ENCODE measurements at regions not wholly inside any gene's neighbourhood (a gene's known extent, or its start where the extent isn't known, plus 50 kb on each side); places are given as distances from the start of the nearest gene placed in this dataset.
"Not testable (repeated sequence)": the region's sequence is repeated elsewhere in the genome, so short reads cannot be mapped to it uniquely, and the experiment has no call there.

DNA sequence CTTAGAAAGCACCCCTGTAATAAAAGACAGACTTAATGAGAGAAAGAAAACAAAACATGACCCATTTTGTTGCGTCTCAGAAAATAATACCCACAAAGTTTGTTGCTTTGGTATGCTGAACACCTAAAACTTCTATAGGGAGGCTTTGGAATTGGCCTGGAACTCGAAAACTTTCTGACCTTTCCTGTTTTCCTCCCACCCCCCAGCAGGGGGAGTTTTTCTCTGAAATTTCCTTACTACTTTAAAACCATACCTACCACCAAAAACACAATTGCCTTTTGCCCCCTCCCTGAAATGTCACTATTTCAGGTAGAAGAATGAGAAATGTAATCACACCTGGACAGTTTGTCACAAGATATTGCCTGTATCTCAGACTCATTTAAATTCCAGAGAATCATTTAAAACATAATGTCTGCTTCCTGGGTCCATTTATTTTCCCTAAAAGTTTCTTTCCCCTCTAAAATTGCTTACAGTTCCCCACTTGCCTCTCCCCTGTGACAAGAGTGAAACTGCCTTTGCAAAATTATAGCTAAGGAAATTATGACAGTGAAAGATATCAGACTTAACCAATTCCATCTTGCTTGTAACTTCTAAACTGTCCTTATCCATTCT lies 2700.2 kb downstream of the PCDH9 start:
- H3K4me1 ChIP-seq (ENCODE audit: insufficient read depth), result no peaks in the 10 kb centered on the region
- DNase-seq (ENCODE audit: extremely low spot score), result no peak
- 83% methylated on average over 2 of the region's 2 CpGs for WGBS
- no peak overlapping the region for H3K4me3 ChIP-seq (ENCODE audit: low read depth, low read length)
- H3K36me3 ChIP-seq (ENCODE audit: insufficient read depth), result no peaks in the 10 kb centered on the region
- no peak overlapping the region for H3K27ac ChIP-seq (ENCODE audit: low read depth)

DNA sequence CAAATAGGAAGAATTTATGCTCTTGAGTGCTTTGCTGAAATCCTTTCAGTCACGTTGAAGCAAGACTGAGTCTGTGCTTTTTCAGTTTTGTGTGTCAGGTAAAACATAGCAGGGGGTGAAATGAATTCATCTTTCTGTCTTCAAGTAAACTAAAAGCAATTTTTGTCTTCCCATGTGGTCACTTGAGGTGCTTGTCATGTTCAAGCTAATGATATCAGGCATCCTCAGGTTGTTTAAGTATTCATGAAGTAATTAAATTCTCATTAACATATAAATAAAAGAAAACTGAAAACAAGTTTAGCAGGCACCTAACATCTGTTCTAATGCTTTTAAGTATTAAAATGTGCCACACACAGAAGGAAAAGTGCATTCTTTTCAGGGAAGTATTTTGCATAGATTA lies 2701.3 kb downstream of the PCDH9 start:
- no peak overlapping the region for H3K27ac ChIP-seq (ENCODE audit: low read depth)
- no peak overlapping the region for H3K4me3 ChIP-seq (ENCODE audit: low read depth, low read length)
- no peaks in the 10 kb centered on the region for H3K36me3 ChIP-seq (ENCODE audit: insufficient read depth)
- H3K4me1 ChIP-seq (ENCODE audit: insufficient read depth), result no peaks in the 10 kb centered on the region
- DNase-seq (ENCODE audit: extremely low spot score), result no peak
- 44% methylated on average over 1 of the region's 1 CpG for WGBS

DNA sequence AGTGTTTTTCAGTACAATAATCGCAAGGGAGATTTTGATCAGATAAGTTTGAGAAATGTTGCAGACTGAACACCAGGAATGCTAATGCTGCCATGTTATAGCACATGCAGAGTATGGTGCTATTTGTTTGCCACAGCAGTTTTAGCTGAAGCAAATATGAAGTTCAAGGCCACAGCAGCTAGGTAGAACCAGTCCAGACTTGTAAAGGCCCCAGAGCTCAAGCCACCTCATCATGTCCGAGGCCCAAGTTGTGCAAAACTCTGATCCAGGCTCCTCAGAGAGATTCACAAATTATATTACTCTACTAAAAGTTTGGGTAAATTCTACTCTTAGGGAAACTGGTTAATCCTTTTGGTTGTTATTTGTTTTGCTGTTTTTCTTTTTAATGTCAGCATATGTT lies 2702.6 kb downstream of the PCDH9 start:
- Histone ChIP-seq H3K27ac (ENCODE audit: low read depth) (no peak overlapping the region), H3K4me1 (ENCODE audit: insufficient read depth) (no peaks in the 10 kb centered on the region), H3K4me3 (ENCODE audit: low read depth, low read length) (no peak overlapping the region), H3K36me3 (ENCODE audit: insufficient read depth) (no peaks in the 10 kb centered on the region)
- no peak for DNase-seq (ENCODE audit: extremely low spot score)
- WGBS, result 85% methylated on average over 2 of the region's 2 CpGs

DNA sequence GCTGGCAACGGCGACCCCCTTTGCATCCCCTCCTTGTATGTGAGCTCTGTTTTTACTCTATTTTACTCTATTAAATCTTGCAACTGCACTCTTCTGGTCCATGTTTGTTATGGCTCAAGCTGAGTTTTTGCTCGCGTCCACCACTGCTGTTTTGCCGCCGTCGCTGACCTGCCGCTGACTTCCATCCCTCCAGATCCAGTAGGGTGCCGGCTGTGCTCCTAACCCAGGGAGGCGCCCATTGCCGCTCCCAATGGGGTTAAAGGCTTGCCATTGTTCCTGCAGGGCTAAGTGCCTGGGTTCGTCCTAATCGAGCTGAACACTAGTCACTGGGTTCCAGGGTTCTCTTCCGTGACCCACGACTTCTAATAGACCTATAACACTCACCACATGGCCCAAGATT lies 2704.4 kb downstream of the PCDH9 start:
- WGBS, result 96% methylated on average over 15 of the region's 15 CpGs
- no peaks in the 10 kb centered on the region for H3K4me1 ChIP-seq (ENCODE audit: insufficient read depth)
- no peak overlapping the region for H3K27ac ChIP-seq (ENCODE audit: low read depth)
- no peak overlapping the region for H3K4me3 ChIP-seq (ENCODE audit: low read depth, low read length)
- no peaks in the 10 kb centered on the region for H3K36me3 ChIP-seq (ENCODE audit: insufficient read depth)
- DNase-seq (ENCODE audit: extremely low spot score), result no peak

DNA sequence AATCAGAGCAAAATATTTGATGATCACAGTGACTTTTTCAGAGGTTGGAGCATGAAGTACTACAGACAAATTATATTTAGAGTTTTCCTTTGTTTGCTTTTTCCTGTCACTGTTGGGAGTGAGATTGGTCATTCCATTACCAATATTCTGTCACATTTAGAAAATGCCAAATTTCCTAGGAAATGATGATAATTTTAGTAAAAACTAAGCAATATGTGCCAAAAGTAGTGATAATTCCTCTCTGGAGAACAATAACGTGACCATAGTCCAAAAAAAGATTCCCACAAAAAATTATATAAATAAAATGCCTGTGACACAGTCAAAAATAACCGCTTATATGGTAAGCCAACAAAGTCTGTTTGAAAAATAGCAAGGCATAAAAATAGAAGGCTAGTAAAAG lies 2719.4 kb downstream of the PCDH9 start:
- 56% methylated on average over 2 of the region's 2 CpGs for WGBS
- no peaks in the 10 kb centered on the region for H3K36me3 ChIP-seq (ENCODE audit: insufficient read depth)
- no peak overlapping the region for H3K27ac ChIP-seq (ENCODE audit: low read depth)
- no peak overlapping the region for H3K4me3 ChIP-seq (ENCODE audit: low read depth, low read length)
- DNase-seq (ENCODE audit: extremely low spot score), result no peak
- H3K4me1 ChIP-seq (ENCODE audit: insufficient read depth), result no peaks in the 10 kb centered on the region

DNA sequence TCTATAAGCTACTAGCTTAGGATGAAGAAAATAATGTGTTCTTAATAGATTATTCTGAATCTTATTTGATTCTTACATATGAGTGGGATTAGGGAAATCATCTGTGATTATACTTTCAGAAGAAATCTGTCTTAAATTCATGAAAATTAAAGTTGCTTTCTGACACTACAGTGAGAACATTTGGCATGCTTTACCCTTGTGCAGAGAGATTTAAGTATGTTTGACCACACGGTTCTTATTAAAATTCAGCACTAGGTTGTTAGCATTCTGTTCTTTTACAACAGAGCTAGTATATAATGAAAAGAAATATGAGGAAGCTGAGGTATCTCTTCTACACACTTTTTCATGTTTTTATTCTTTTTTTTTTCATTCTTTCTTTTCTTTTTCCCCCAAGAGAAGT lies 2723.9 kb downstream of the PCDH9 start:
- no peak for DNase-seq (ENCODE audit: extremely low spot score)
- H3K4me3 ChIP-seq (ENCODE audit: low read depth, low read length), result no peak overlapping the region
- no peaks in the 10 kb centered on the region for H3K36me3 ChIP-seq (ENCODE audit: insufficient read depth)
- no peak overlapping the region for H3K27ac ChIP-seq (ENCODE audit: low read depth)
- 55% methylated on average over 1 of the region's 1 CpG for whole genome bisulfite sequencing
- H3K4me1 ChIP-seq (ENCODE audit: insufficient read depth), result no peaks in the 10 kb centered on the region

DNA sequence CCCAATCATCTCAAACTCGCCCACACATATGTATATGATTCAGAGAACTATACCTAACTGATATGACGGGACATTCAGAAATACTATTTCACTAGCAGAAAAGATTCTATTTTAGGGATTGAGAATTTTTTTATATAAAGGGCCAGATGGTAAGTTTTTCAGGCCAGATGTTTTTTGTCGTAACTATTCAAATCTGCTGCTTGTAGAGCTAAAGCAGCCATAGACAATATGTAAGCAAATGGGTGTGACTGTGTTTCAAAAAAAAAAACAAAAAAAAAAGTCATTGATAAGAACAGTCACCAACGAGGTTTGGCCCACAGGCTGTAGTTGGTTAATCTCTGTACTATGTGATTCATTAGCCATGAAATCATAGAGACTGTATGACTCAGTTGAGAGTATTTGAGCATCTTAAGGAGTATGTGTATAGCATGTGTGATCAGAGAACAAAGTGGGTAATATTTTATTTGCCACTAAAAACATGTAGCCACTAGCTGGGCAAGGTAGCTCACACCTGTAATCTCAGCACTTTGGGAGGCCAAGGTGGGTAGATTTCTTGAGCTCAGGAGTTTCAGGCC lies 2724.7 kb downstream of the PCDH9 start:
- 62% methylated on average over 4 of the region's 4 CpGs for WGBS
- Histone ChIP-seq H3K27ac (ENCODE audit: low read depth) (no peak overlapping the region), H3K4me3 (ENCODE audit: low read depth, low read length) (no peak overlapping the region), H3K36me3 (ENCODE audit: insufficient read depth) (no peaks in the 10 kb centered on the region), H3K4me1 (ENCODE audit: insufficient read depth) (no peaks in the 10 kb centered on the region)
- no peak for DNase-seq (ENCODE audit: extremely low spot score)

DNA sequence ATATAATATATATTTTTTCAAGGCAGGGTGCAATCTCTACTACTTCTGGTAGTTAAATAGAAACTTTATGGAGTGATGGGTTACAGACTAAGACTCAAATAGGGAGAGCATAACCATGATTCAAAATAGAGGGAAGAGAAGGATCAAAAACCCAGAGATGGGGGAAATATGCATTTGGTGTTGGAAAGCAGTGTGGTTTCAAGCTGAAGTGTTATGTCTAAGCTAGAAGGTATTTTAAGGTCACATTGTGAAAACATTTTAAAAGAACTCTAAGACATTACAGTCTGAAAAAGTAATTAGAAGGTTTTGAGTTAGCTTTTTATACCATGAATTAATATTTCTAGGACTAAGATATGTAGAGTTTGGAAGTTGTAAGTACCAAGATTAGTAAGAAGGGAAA lies 2741.4 kb downstream of the PCDH9 start:
- no peak overlapping the region for H3K27ac ChIP-seq (ENCODE audit: low read depth)
- DNase-seq (ENCODE audit: extremely low spot score), result no peak
- H3K4me1 ChIP-seq (ENCODE audit: insufficient read depth), result no peaks in the 10 kb centered on the region
- H3K36me3 ChIP-seq (ENCODE audit: insufficient read depth), result no peaks in the 10 kb centered on the region
- no peak overlapping the region for H3K4me3 ChIP-seq (ENCODE audit: low read depth, low read length)

DNA sequence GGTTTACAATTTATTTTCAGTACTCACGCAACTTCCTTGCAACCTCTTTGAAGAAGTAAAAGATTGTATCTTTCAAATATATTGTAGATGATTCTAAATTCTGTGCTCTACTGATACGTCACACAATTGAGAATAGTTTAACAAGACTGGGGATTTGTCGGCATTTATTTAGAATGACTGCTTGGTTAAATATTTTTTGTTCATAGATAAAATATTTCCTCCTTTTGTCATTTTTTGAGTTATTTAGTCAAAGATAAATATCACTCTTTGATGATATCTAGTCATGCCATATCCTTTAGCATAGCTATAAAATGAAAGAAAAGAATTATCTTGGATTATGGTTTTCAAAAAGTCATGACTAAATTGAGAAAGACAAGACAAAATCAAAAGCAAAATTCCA lies 2747.8 kb downstream of the PCDH9 start:
- 84% methylated on average over 3 of the region's 3 CpGs for WGBS
- Histone ChIP-seq H3K27ac (ENCODE audit: low read depth) (no peak overlapping the region), H3K4me3 (ENCODE audit: low read depth, low read length) (no peak overlapping the region), H3K36me3 (ENCODE audit: insufficient read depth) (no peaks in the 10 kb centered on the region), H3K4me1 (ENCODE audit: insufficient read depth) (no peaks in the 10 kb centered on the region)
- no peak for DNase-seq (ENCODE audit: extremely low spot score)

DNA sequence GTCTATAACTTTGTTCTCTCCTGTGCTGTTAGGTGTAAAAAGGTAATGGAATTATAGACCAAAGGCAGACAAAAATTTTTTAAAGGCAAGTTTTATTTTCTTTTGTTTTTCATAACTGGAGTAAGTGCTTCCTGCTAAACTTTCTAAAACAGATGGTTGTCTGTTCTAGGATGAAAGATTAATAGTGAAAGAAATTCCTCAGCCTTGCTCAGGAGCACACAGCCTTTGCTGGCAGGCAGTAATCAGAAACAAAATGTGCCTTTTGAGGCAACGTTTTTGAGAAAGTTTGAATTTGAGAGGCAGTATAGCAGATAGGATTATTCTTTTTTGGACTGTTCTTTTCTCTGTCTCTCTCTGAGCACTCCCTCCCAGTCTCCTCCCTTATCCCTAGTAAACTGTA lies 2749.5 kb downstream of the PCDH9 start:
- Histone ChIP-seq H3K4me3 (ENCODE audit: low read depth, low read length) (no peak overlapping the region), H3K4me1 (ENCODE audit: insufficient read depth) (no peaks in the 10 kb centered on the region), H3K36me3 (ENCODE audit: insufficient read depth) (no peaks in the 10 kb centered on the region), H3K27ac (ENCODE audit: low read depth) (no peak overlapping the region)
- no peak for DNase-seq (ENCODE audit: extremely low spot score)
- WGBS, result 2% methylated on average over 1 of the region's 1 CpG

DNA sequence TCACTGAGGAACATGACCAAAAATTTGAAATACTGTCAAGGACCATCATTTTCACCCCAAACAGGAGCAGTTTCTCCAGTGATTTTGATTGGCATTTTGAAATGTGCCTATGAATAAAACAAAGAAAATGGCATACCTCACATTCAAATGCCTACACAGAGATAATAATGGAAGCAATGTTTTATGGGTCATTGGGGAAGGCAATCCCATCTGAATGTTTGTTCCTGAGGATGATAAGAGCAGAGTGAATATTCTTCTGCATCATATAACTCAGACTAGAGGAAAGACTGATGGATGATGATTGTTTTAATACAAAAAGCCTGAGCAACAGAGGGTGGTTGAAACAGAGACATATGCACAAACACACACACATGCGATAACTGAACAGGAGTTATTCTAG lies 2749.9 kb downstream of the PCDH9 start:
- Histone ChIP-seq H3K4me3 (ENCODE audit: low read depth, low read length) (no peak overlapping the region), H3K27ac (ENCODE audit: low read depth) (no peak overlapping the region), H3K4me1 (ENCODE audit: insufficient read depth) (no peaks in the 10 kb centered on the region), H3K36me3 (ENCODE audit: insufficient read depth) (no peaks in the 10 kb centered on the region)
- no peak for DNase-seq (ENCODE audit: extremely low spot score)
- 63% methylated on average over 1 of the region's 1 CpG for WGBS

DNA sequence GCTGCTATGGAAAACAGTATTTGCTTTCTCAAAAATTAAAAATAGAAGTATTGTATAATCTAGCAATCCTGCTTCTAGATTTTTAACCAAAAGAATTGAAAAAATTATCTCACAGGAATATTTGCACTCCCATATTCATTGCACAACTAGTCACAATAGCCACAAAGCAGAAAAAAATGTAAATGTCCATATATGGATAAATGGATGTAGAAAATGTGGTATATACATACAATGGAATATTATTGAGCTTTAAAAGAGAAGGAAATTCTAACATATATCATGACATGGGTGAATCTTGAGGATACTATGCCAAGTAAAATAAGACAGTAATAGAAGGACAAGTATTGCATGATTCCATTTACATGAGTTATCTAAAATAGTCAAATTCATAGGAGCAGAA lies 2753.0 kb downstream of the PCDH9 start:
- DNase-seq (ENCODE audit: extremely low spot score), result no peak
- no peaks in the 10 kb centered on the region for H3K4me1 ChIP-seq (ENCODE audit: insufficient read depth)
- no peak overlapping the region for H3K4me3 ChIP-seq (ENCODE audit: low read depth, low read length)
- H3K27ac ChIP-seq (ENCODE audit: low read depth), result no peak overlapping the region
- H3K36me3 ChIP-seq (ENCODE audit: insufficient read depth), result no peaks in the 10 kb centered on the region

DNA sequence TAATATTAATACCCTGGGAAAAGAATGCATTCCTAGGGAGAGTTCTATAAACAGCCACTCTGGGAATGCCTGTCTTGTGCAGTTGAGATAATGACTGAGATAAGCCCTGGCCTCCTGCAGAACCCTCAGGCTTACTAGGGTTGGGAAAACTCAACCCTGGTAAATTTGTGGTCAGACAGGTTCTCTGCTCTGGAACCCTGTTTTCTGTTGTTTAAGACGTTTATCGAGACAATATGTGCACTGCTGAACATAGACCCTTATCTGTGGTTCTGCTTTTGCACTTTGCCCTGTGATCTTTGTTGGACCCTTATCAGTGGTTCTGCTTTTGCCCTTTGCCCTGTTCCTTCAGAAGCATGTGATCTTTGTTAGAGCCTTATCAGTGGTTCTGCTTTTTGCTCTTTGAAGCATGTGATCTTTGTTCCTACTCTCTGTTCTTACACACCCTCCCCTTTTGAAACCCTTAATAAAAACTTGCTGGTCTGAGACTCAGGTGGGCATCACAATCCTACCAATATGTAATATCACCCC lies 2754.0 kb downstream of the PCDH9 start:
- H3K4me3 ChIP-seq (ENCODE audit: low read depth, low read length); H3K27ac ChIP-seq (ENCODE audit: low read depth); H3K36me3 ChIP-seq (ENCODE audit: insufficient read depth); H3K4me1 ChIP-seq (ENCODE audit: insufficient read depth); DNase-seq (ENCODE audit: extremely low spot score): not testable (repeated sequence)
- 88% methylated on average over 2 of the region's 2 CpGs for WGBS

DNA sequence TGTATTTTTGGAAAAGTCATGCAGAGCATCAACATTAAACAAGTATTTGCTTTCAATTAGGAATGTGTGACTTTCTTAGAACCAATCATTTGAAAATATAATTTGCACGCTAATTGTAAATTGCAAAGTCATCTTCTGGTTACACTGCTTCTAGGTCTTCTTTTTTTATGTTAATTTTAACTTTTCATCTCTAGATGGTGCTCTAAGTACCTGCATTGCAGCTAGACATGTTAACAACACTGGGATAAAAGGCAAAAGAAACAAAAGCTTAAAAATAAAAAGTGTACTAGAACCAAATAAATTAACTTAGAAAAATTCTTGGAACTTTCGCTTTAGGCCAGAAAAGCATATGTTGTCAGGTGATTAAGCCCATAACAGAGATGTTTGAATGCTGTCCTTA lies 2758.2 kb downstream of the PCDH9 start:
- H3K27ac ChIP-seq (ENCODE audit: low read depth), result no peak overlapping the region
- H3K36me3 ChIP-seq (ENCODE audit: insufficient read depth), result no peaks in the 10 kb centered on the region
- DNase-seq (ENCODE audit: extremely low spot score), result peak; percentile 33
- WGBS, result 34% methylated on average over 2 of the region's 2 CpGs
- H3K4me1 ChIP-seq (ENCODE audit: insufficient read depth), result no peaks in the 10 kb centered on the region
- H3K4me3 ChIP-seq (ENCODE audit: low read depth, low read length), result no peak overlapping the region

DNA sequence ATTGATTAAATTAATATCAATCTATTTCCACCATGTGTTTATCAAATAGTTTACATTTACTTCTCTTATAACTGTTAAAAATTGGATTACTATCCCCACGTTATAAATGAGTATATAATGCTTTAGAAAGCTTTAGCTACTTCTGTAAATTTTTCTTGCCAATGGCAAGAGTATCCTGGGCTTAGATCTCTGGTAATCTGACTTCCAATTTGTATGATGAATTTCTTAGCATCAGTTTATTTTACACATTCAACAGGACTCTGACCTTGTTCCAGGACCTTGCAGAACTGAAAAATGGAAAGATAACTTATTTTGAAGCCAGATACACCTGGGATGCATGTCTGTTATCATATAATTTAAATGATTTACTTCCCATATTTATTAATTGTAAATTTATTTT lies 2759.4 kb downstream of the PCDH9 start:
- Histone ChIP-seq H3K4me1 (ENCODE audit: insufficient read depth) (no peaks in the 10 kb centered on the region), H3K27ac (ENCODE audit: low read depth) (no peak overlapping the region), H3K36me3 (ENCODE audit: insufficient read depth) (no peaks in the 10 kb centered on the region), H3K4me3 (ENCODE audit: low read depth, low read length) (no peak overlapping the region)
- 59% methylated on average over 1 of the region's 1 CpG for WGBS
- no peak for DNase-seq (ENCODE audit: extremely low spot score)
